HG03045 (cell line): ENCODE measurements at regions not wholly inside any gene's neighbourhood (a gene's known extent, or its start where the extent isn't known, plus 50 kb on each side); places are given as distances from the start of the nearest gene placed in this dataset.
A peak's percentile ranks its signal among the peaks of the same experiment; 100 is the strongest.

ENCODE experiments used
- ATAC-seq: cut with Tn5 transposase; IDR thresholded peaks from one replicate; pipeline ENCODE4 v1.9.1; 2021; ENCODE audit warnings: mild to moderate bottlenecking, moderate library complexity; ENCODE audit not compliant: unreplicated experiment

DNA sequence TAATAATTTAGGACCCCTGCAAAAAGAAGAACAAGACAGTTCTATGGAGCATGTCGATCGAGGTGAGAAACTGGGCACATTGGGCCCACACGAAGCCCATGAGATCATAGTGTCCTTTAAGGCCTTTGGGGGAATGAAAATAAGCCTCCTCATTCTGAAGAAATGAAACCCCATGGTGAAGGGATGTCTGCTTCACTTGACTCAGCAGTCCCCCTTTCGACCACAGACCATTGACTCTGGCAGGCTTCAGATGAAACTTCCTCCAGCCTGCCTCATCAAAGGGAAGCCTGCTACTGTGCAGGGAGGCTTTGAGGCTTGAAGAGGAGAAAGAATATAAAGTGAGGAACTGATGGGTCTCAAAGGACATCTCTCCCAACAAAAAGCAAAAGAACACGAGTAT is 144.2 kb upstream of the FBXL4 start:
- ATAC-seq = peak; percentile 81

DNA sequence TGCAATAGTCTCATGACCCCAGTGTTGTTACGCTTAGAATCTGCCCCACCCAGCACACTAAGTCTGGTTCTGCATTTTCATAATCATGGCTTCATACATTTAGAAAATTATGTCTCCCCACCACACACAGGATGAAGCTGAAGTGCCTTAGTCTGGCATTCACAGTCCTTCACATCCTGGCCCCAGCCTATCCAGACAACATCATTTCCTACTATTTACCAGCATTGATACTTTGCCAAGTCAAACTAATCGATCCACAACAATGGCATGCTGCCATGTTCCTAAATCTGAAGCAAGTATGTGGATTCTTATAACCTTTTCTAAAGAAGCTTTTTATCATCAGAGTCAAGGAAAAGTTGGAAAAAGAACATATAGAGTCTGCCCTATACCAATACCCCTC is 132.4 kb upstream of the FBXL4 start:
- no peak for ATAC-seq

DNA sequence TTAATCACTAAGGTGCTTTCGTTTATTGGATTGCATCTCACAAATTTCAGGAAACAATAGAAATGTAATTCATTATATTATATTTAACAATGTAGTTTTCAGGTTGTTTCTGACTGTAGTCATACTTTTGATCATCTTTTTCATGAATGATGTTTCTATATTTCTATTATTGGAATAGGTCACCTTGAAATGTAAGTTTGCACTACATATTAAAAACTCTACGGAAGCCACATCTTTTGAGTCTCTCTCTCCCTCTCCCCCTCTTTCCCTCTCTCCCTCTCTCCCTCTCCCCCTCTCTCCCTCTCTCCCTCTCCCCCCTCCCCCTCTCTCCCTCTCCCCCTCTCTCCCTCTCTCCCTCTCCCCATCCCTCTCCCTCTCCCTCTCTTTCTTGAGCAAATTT is 131.3 kb upstream of the FBXL4 start:
- no peak for ATAC-seq

DNA sequence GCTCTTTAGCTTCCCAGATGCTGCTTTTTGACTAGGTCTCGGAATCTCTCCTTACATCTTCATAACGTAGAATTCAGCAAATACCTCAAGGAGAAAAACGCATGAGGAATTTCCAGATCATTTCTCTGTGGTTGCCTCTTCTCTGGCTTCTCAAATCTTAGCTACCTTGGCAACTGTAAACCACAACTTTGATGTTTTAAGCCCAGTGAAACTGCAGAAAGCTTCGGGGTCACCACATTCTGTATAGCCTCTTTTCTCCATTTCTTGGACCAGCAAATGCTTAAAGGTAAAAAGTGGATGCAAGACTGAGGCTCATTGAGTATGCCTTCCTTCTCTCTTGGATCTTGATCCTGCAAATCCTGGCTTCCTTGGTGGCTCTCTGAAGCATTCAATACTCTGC is 125.5 kb upstream of the FBXL4 start:
- ATAC-seq = no peak

DNA sequence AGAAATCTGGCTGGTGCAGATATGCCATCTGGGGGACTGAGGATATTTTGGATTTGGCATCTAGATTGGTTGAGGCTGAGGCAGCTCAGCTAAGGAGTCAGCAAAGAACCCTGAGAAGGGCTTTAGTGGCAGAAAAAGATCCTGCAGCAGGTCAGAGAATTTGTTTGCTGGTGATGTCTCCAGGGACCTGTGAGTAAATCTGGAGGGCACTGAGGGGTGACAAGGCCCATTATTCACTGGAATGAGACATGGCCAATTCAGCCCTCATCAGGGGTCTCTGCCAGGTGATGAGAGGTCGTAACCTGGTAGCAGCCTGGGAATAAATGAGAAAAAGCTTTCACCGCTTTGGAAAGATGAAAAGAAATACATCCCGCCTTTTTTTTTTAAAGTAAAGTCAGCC is 118.3 kb upstream of the FBXL4 start:
- no peak for ATAC-seq

DNA sequence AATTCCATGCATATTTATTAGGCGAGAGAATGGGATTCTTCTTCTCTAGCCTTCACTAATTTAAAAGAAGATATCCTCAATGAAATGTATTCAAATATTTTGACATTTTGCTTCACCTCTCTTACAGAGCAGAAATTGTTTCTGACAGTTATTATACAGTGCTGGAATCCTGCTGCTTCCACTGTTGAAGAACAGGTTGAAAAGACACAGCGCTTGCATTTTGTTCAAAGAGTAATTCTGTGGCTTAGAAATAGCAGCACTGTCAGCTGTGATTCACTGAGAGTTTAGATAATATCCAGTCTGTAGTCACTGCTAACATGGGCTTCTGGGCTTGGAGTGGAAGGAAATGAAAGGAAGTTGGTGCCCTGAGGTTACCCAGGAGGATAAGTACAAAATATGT is 117.1 kb upstream of the FBXL4 start:
- no peak for ATAC-seq

DNA sequence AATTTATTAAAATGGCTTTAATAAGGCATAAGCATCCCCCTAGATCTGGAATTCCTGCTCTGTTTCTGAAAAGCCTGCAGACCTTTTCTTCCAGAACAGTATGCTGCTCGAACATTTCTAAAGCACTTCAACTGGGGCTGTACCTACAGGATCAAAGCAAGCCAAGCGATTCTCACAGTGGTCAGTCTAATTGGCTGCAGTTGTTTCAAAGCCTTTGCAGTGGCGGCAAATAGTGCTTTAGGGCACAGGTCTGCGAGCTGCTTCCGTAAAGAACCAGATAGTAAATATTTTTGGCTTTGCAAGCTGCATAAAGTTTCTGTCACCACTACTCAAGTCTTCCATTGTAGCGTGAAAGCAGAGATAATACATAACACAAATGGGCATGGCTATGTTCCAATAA is 88.9 kb upstream of the FBXL4 start:
- no peak for ATAC-seq

DNA sequence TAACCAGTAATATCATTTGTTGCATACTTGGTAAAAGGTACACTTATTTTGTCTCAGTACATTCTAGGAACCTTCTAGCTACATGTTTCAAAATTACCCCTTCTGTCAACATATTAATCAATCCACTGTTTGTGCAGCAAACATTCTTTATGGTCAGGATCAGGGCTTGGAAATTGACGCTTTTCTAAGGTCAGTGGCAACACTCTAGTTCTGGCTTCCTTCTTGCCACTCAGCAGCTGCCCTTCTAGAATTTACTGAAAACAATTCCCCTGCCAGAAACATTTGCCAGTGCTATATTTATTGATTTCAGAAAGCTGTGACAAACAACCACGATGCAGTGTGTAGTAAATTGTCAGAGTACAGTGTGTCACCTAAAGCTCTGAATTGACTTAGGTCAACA is 84.7 kb upstream of the FBXL4 start:
- ATAC-seq = no peak

DNA sequence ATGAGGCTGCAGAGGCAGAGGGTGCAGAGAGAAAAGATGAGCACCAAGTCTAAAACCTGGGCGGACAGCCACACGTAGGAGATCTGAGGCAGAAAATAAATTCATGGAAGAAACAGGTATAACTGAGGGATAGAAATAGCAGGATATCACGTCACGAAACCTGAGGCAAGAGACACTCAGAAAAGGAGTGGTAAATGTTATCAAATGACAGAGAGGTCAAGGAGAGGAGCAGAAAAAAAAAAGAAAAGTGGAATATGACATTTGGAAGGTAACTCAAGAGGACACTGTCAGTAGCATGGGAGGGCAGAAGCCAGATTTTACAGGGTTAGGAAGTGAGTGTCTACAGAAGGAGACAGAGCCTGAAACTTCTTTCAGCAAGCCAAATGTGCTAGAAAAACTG is 84.2 kb upstream of the FBXL4 start:
- ATAC-seq = no peak

DNA sequence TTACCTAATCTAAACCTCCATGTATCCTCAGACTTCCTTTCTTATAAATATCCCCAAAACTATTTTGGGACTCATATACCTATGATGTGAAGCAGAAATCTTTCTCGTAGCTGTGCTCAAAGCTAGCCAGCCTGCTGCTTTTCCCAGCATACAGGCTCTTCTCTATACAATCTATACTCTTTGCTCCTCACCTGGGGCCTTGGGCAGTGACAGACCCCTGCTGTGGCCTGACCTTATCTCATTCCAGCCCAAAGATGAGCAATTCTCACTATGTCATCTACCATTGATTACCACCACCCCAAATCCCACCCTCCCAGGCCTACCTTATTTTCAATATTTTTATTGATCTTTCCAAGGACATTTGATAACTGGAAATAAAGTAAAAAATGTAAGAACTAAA is 83.2 kb upstream of the FBXL4 start:
- ATAC-seq = no peak

DNA sequence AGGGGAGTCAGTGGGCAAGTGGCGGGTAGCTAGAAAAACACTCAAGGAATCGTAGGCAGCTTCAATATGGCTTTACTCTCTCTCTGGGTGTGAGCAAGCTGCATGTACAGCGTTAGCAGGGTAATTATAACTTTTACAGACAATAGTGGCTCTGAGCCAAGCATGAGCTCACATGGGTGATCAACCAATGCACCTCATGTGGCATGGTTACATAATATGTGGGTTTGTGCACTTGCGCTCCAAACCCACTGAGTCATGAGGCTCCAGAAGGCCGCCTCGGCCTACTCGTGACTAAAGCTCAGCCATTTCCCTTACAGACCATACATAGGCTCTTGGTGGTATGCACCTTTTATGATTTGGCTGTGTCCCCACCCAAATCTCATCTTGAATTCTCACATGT is 78.4 kb upstream of the FBXL4 start:
- no peak for ATAC-seq

DNA sequence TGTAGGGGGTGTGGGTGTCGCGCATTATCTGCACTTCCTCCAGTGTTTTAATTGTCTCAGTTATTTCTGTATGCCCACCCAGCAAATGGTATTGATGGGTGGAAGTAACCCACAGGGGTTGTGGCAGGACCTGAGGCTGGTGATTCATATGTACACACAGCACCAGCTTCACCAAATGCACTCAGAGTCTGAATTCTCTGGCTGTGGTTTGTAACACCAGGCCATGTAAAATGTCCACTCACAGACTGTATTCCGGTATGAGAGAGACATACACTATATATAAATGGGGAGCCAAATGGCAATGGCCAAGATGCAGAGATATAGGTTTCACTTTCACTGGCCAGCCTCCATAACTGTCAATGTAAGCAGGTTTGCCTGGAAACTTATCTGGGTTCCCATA is 76.3 kb upstream of the FBXL4 start:
- no peak for ATAC-seq

DNA sequence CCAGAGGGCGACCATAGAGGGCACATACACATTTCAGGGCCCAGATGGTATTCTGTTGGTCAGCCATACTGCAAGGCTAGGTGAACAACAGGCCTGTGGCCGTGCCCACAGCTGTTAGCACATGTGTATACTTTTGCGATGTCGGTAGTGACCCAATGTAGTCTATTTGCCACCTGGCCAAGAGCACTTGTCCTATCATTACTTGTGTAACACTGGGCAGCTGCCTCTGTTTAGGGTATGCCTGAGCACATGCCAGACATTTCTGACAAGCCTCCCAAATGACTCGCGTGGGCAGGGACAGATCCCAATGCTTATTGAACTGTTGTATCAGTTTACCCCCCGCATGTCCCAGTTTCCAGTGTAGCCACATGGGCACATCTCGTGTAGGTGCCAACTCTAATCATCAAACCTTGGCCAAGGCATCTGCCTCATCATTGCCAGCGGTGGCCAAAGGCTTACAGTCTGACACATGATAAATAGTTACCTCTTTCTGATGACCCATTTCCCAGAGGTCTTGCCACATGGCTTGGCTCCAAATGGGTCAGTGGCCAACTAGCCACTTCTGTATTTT is 74.4 kb upstream of the FBXL4 start:
- ATAC-seq = no peak

DNA sequence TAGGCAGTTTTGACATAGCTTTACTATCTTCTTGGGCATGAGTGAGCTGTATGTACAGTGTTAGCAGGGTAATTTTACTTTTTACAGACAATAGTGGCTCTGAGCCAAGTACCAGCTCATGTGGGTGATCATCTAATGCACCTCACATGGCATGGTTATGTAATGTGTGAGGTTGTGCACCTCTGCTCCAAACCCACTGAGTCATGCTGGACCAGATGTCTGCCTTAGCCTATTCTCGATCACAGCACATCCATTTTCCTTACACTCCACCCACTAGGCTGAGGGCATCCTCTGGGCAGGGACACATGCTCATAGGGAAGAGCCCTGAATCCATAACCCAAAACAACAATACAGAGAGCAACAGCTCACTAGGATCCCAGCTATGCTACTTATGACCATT is 71.6 kb upstream of the FBXL4 start:
- ATAC-seq = no peak

DNA sequence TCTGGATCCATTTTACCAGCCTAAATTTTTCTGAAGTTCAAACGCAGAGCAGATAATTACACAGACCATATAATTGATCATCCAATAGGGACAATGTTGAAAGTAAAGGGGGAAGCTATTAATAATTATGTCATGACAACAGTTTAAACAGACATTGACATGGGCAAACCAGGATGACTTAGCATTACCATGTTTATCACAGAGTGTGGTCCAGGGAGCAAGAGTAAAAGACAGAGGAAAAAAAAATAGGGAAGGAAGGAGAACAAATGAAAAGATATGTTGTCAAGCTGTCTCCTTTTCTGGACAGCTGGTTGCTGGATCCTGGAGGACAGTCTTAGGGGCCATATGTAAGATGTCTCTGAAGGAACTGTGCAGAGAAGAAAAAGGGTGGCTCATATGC is 69.4 kb upstream of the FBXL4 start:
- no peak for ATAC-seq

DNA sequence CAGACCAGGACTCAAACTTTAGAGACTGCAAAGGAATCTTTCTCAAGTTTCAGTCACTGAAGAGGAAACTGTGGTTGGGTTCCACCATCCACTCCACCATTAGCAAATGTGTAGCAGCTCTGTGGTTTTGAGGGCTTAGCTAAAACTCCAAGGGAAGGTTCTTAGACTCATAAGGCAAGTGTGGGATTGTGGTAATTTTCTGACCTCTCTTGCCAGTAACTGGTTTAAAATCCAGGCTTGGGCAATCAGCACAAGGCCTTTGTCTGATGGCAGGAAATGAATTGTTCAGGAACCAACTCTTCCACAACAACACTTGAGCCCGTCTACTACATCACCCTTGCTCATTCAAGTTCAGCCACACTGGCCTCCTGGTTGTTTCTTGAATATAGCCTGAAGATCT is 68.6 kb upstream of the FBXL4 start:
- ATAC-seq = no peak

DNA sequence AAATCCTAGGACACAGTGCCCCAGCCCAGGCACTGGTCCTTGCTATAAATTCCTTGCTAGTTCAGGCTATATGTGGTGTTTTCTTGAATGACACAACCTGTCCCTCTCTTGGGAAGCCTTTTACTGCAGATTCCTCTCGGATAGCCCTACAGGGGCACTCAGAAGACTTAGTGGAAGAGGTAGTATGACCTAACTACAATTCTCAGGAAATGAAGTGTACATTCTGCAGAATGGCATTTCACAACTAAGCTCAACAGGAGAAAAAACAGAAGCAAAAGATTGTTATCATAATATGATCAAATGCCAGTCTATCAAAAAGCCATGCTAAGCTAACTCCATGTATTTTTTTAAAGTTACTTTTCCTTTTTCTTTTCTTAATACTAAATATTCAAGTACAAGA is 66.3 kb upstream of the FBXL4 start:
- no peak for ATAC-seq

DNA sequence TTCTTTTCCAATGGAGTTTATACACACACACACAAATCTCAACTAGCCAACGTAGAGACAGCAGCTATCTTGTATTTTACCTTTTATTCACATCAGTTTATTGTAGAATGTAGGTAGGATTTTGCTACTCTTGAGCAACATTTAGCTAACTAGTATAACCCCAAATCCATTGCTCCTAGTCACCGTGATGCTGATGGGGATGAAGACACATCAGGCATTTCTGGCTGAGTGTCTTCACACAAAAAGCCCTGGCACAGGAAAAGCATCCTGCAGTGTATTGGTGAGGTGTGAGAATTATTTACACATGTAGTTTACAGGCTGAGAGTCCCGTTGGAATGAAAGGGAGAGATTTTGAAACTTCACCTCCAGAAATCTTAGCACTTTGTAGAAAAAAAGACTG is 65.9 kb upstream of the FBXL4 start:
- ATAC-seq = no peak

DNA sequence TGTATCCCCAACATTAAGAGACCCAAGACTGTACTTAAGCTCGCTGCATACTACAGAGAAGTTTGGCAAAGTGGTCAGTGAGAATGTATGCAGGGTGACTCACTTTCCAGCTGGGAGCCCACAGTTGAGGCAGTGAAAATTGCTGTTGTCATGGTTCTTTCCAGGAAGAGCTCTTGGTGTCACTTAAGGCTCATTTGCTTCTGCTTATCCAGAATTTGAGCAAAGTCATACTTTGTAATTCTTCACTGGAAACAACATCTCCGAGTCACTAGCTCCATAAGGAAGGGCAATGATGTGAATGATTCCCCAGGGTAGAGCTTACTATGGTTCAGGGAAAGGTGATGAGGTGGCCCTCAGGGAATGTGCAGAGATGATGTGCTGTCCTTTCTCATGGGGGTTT is 65.4 kb upstream of the FBXL4 start:
- no peak for ATAC-seq

DNA sequence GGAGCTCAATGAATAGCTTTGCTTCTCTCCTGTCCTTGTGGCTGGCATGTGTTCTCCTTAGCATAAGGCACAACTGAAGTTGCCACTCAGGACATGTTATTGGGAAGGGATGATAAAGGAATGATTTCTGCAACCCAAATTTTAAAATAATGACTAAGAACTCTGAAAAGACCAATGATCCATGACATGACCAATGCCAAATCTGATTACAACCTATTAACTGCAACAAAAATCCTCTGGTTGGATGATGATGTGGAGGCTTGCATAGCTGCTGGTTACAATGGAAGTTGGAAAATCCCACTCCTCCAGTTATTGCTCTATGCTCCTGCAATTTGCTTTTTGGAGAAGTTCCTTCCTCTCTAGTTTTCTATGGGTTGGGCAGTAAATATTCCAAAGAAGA is 63.4 kb upstream of the FBXL4 start:
- ATAC-seq = no peak

DNA sequence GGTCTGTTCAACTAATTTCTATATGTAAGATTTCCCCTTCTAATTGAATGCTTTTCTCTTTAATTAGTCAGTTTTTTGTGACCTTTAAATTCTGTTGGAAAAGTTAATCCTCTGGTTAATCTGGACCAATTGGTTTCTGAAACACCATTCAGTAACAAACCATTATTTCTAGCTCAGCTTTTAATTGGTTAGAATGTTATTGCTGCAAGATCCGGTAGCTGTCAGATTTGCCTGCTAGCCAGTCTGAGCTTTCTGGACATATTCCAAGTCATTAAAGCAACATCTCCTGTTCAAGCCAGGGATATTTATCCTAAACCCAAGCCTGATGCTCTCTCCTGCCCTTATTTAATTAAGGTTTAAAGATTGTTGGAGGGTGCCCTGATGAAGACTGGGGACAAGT is 55.1 kb upstream of the FBXL4 start:
- ATAC-seq = no peak

DNA sequence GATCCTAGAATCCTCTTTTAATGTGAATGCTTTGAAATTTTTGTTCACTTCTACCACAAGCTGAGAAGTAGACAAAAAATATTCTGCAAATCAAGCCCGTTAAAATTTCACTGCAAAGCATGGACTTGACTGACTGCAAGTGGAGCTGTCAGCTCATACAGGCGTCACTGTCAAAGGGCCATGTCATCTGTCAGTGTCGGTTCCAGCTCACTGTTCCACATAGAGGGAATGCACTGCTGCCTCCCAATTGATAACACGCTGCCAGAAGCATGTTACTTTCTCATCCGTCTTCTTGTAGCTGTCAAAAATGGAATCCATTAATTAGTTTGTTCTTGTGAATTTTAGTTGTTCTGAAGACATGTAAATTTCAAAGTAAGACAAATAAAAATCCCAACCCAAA is 50.4 kb upstream of the FBXL4 start:
- ATAC-seq = no peak
